GM12872 (cell line): ENCODE measurements at regions not wholly inside any gene's neighbourhood (a gene's known extent, or its start where the extent isn't known, plus 50 kb on each side); places are given as distances from the start of the nearest gene placed in this dataset.

Source experiments
- CTCF ChIP-seq: IDR thresholded peaks from 3 replicates; pipeline ENCODE4 v1.5.1; 2011; ENCODE audit warnings: low read depth, mild to moderate bottlenecking, low read length, moderate library complexity; ENCODE audit not compliant: insufficient read depth

GRCh38 chr7:155384751-155385150 is 73.2 kb upstream of the EN2 start:
- TF ChIP-seq CTCF: no peak

- TF ChIP-seq CTCF: no peak
These were observed 71.3 kb upstream of the EN2 start for GRCh38 chr7:155386608-155387007.

- TF ChIP-seq CTCF: no peak
These were observed 70.8 kb upstream of the EN2 start for GRCh38 chr7:155387066-155387620.

- no peak for TF ChIP-seq CTCF
These were observed 69.4 kb upstream of the EN2 start for GRCh38 chr7:155388561-155388960.

- no peak for TF ChIP-seq CTCF
These were observed 66.5 kb upstream of the EN2 start for GRCh38 chr7:155391414-155391813.

- TF ChIP-seq CTCF: no peak
These were observed 65.0 kb upstream of the EN2 start for GRCh38 chr7:155392726-155393570.

GRCh38 chr7:155394413-155394812 is 63.5 kb upstream of the EN2 start:
- TF ChIP-seq CTCF: no peak
